Neuronal stem cell (in vitro differentiated cells): ENCODE measurements at regions not wholly inside any gene's neighbourhood (a gene's known extent, or its start where the extent isn't known, plus 50 kb on each side); places are given as distances from the start of the nearest gene placed in this dataset.

Source experiments
- DNase-seq: peaks from one replicate; pipeline ENCODE4 v3.0.0-alpha.2; 2013; ENCODE audit warnings: low spot score
- H2AFZ ChIP-seq: one replicate; pipeline ENCODE4 v1.6.1; 2013; ENCODE audit warnings: mild to moderate bottlenecking, low read length, inconsistent platforms
- H2AK5ac ChIP-seq: 2 replicates; pipeline ENCODE4 v1.6.1; 2013; ENCODE audit warnings: low read depth, mild to moderate bottlenecking, inconsistent platforms, low read length, moderate library complexity, mixed read lengths
- H2BK120ac ChIP-seq: 2 replicates; pipeline ENCODE4 v1.6.1; 2013; ENCODE audit warnings: low read depth, mild to moderate bottlenecking, inconsistent platforms, low read length, moderate library complexity, mixed read lengths
- H2BK12ac ChIP-seq: one replicate; pipeline ENCODE4 v1.6.1; 2013; ENCODE audit warnings: low read length, inconsistent platforms
- H2BK15ac ChIP-seq: 2 replicates; pipeline ENCODE4 v1.6.1; 2013; ENCODE audit warnings: mild to moderate bottlenecking, low read length, inconsistent platforms, mixed read lengths
- H2BK5ac ChIP-seq: one replicate; pipeline ENCODE4 v1.6.1; 2013; ENCODE audit warnings: inconsistent platforms, mild to moderate bottlenecking, low read length, moderate library complexity
- H3K14ac ChIP-seq: one replicate; pipeline ENCODE4 v1.6.1; 2013; ENCODE audit warnings: low read length, inconsistent platforms
- H3K18ac ChIP-seq: 2 replicates; pipeline ENCODE4 v1.6.1; 2013; ENCODE audit warnings: low read length, inconsistent platforms
- H3K23ac ChIP-seq: 2 replicates; pipeline ENCODE4 v1.6.1; 2013; ENCODE audit warnings: low read depth, mild to moderate bottlenecking, mixed read lengths, low read length, inconsistent platforms; ENCODE audit not compliant: poor library complexity
- H3K27ac ChIP-seq: replicated peaks from 3 replicates; pipeline ENCODE4 v1.5.1; 2013; ENCODE audit warnings: low read length, inconsistent platforms
- H3K27me3 ChIP-seq, 3 experiments: 2 replicates each; pipeline ENCODE4 v1.6.1; 2013; ENCODE audit warnings: low read length in 3 of 3, mild to moderate bottlenecking in 2 of 3, inconsistent platforms in 1 of 3, low read depth in 1 of 3, mixed read lengths in 1 of 3, moderate library complexity in 1 of 3; ENCODE audit not compliant: control insufficient read depth in 3 of 3, insufficient read depth in 3 of 3
- H3K36me3 ChIP-seq, 2 donors: replicated peaks in 1 of 2; 2 replicates each; pipeline ENCODE4 v1.6.1; 2013; ENCODE audit warnings: low read length in 2 of 2; ENCODE audit not compliant: control insufficient read depth in 2 of 2, insufficient read depth in 2 of 2
- H3K4ac ChIP-seq: 2 replicates; pipeline ENCODE4 v1.6.1; 2013; ENCODE audit warnings: inconsistent platforms, mild to moderate bottlenecking, low read length, moderate library complexity
- H3K4me1 ChIP-seq, 2 donors: 1 replicate in 1 of 2; 2 replicates in 1 of 2; pipeline ENCODE4 v1.6.1; 2013; ENCODE audit warnings: low read length in 2 of 2, low read depth in 1 of 2; ENCODE audit not compliant: control insufficient read depth in 2 of 2, insufficient read depth in 1 of 2
- H3K4me2 ChIP-seq: one replicate; pipeline ENCODE4 v1.6.1; 2013; ENCODE audit warnings: mild to moderate bottlenecking, low read length, inconsistent platforms; ENCODE audit not compliant: insufficient read depth, poor library complexity, severe bottlenecking
- H3K4me3 ChIP-seq, 2 donors: 2 replicates each; pipeline ENCODE4 v1.5.1; 2013; ENCODE audit warnings: low read length in 2 of 2, mild to moderate bottlenecking in 2 of 2, inconsistent platforms in 1 of 2, moderate library complexity in 1 of 2
- H3K79me1 ChIP-seq: one replicate; pipeline ENCODE4 v1.6.1; 2013; ENCODE audit warnings: low read depth, mild to moderate bottlenecking, inconsistent platforms, low read length, moderate library complexity
- H3K9ac ChIP-seq: one replicate; pipeline ENCODE4 v1.6.1; 2013; ENCODE audit warnings: mild to moderate bottlenecking, low read depth, low read length, inconsistent platforms; ENCODE audit not compliant: poor library complexity
- H3K9me3 ChIP-seq, 2 donors: replicated peaks in 1 of 2; 2 replicates each; pipeline versions ENCODE3 to v1.6.1; 2013; ENCODE audit warnings: low read length in 2 of 2, mild to moderate bottlenecking in 2 of 2, inconsistent platforms in 1 of 2, low read depth in 1 of 2, mixed read lengths in 1 of 2, moderate library complexity in 1 of 2; ENCODE audit not compliant: control insufficient read depth in 2 of 2, insufficient read depth in 1 of 2
- H4K8ac ChIP-seq: one replicate; pipeline ENCODE4 v1.6.1; 2013; ENCODE audit warnings: low read depth, mild to moderate bottlenecking, inconsistent platforms, low read length, moderate library complexity
- H4K91ac ChIP-seq: one replicate; pipeline ENCODE4 v1.6.1; 2013; ENCODE audit warnings: low read length, low read depth, mild to moderate bottlenecking, inconsistent platforms; ENCODE audit not compliant: poor library complexity
- WGBS, 2 donors: extraction: QIAGEN DNeasy Blood & Tissue Kit; methylation state at CpG; one replicate each; pipeline ENCODE4 v1.1.7; 2013; ENCODE audit warnings: missing lambda C conversion rate in 2 of 2, mixed read lengths in 1 of 2; ENCODE audit not compliant: insufficient read length in 2 of 2, insufficient replicate concordance in 1 of 2; ENCODE audit errors: extremely low coverage in 2 of 2; 5-methylcytosine and 5-hydroxymethylcytosine counted together

- no peak overlapping the region for H2BK15ac ChIP-seq
- no CpG with 5 or more reads among the region's 3 CpGs for WGBS, 2 donors
- no peak overlapping the region for H2AK5ac ChIP-seq
- DNase-seq, result no peak
- H4K91ac ChIP-seq, result no peak overlapping the region
- no peak overlapping the region for H3K4ac ChIP-seq
- H2BK12ac ChIP-seq, result no peak overlapping the region
- H4K8ac ChIP-seq, result no peak overlapping the region
- no peak overlapping the region for H3K14ac ChIP-seq
- no peak overlapping the region for H3K18ac ChIP-seq
- H3K4me1 ChIP-seq, result no peaks in the 10 kb centered on the region
- H3K79me1 ChIP-seq, result no peaks in the 10 kb centered on the region
- no peak overlapping the region for H3K27ac ChIP-seq
- H2AFZ ChIP-seq, result peak overlapping the region; percentile 72
- H2BK120ac ChIP-seq, result no peak overlapping the region
- no peaks in the 10 kb centered on the region for H3K27me3 ChIP-seq
- H3K4me3 ChIP-seq, result no peak overlapping the region
- no peaks in the 10 kb centered on the region for H3K9me3 ChIP-seq
- no peak overlapping the region for H2BK5ac ChIP-seq
- H3K9ac ChIP-seq, result no peak overlapping the region
- H3K23ac ChIP-seq, result no peak overlapping the region
- H3K36me3 ChIP-seq, result no peaks in the 10 kb centered on the region
- no peak overlapping the region for H3K4me2 ChIP-seq
Observed at GRCh38 chr14:42047421-42048055, 440.9 kb downstream of the LRFN5 start.

- Histone ChIP-seq H2BK12ac (no peak overlapping the region), H3K23ac (no peak overlapping the region), H4K91ac (no peak overlapping the region), H2BK15ac (no peak overlapping the region), H3K36me3 (no peaks in the 10 kb centered on the region), H3K18ac (no peak overlapping the region), H3K14ac (no peak overlapping the region), H3K9ac (no peak overlapping the region), H4K8ac (no peak overlapping the region), H2BK120ac (no peak overlapping the region), H3K27ac (no peak overlapping the region), H3K9me3 (no peaks in the 10 kb centered on the region), H3K4me3 (no peak overlapping the region), H3K4ac (no peak overlapping the region), H3K27me3 (no peaks in the 10 kb centered on the region), H3K79me1 (no peaks in the 10 kb centered on the region), H2BK5ac (no peak overlapping the region), H3K4me2 (no peak overlapping the region), H2AK5ac (no peak overlapping the region), H3K4me1 (no peaks in the 10 kb centered on the region), H2AFZ (no peak overlapping the region)
- WGBS, 2 donors, result no CpG with 5 or more reads among the region's 3 CpGs
- no peak for DNase-seq
Observed at GRCh38 chr14:42045383-42045782, 438.7 kb downstream of the LRFN5 start.

GRCh38 chr14:42028607-42029006, 421.9 kb downstream of the LRFN5 start:
- H3K4ac ChIP-seq, result no peak overlapping the region
- no peaks in the 10 kb centered on the region for H3K36me3 ChIP-seq
- H3K14ac ChIP-seq, result no peak overlapping the region
- WGBS, 2 donors, result no CpG with 5 or more reads among the region's 2 CpGs
- no peak overlapping the region for H2BK12ac ChIP-seq
- no peak overlapping the region for H4K91ac ChIP-seq
- no peak overlapping the region for H2BK15ac ChIP-seq
- H3K18ac ChIP-seq, result no peak overlapping the region
- H2AK5ac ChIP-seq, result no peak overlapping the region
- no peak overlapping the region for H2BK120ac ChIP-seq
- no peak overlapping the region for H3K4me3 ChIP-seq
- no peak overlapping the region for H3K23ac ChIP-seq
- H3K9me3 ChIP-seq, result no peaks in the 10 kb centered on the region
- no peak for DNase-seq
- H2AFZ ChIP-seq, result no peak overlapping the region
- no peak overlapping the region for H3K9ac ChIP-seq
- H3K79me1 ChIP-seq, result no peaks in the 10 kb centered on the region
- H3K4me2 ChIP-seq, result no peak overlapping the region
- H3K4me1 ChIP-seq, result no peaks in the 10 kb centered on the region
- no peaks in the 10 kb centered on the region for H3K27me3 ChIP-seq
- H3K27ac ChIP-seq, result no peak overlapping the region
- H4K8ac ChIP-seq, result no peak overlapping the region
- H2BK5ac ChIP-seq, result no peak overlapping the region

- no peak overlapping the region for H3K4me3 ChIP-seq
- H3K18ac ChIP-seq, result no peak overlapping the region
- H3K27ac ChIP-seq, result no peak overlapping the region
- H2BK15ac ChIP-seq, result no peak overlapping the region
- DNase-seq, result no peak
- H3K79me1 ChIP-seq, result no peaks in the 10 kb centered on the region
- no peak overlapping the region for H4K8ac ChIP-seq
- H2BK12ac ChIP-seq, result no peak overlapping the region
- no peak overlapping the region for H4K91ac ChIP-seq
- H2AK5ac ChIP-seq, result no peak overlapping the region
- H2AFZ ChIP-seq, result no peak overlapping the region
- no peak overlapping the region for H2BK120ac ChIP-seq
- no peak overlapping the region for H3K4me2 ChIP-seq
- H3K14ac ChIP-seq, result no peak overlapping the region
- no peaks in the 10 kb centered on the region for H3K36me3 ChIP-seq
- H3K23ac ChIP-seq, result no peak overlapping the region
- no peak overlapping the region for H3K9ac ChIP-seq
- no peaks in the 10 kb centered on the region for H3K4me1 ChIP-seq
- no peak overlapping the region for H3K4ac ChIP-seq
- no peak overlapping the region for H2BK5ac ChIP-seq
- no peaks in the 10 kb centered on the region for H3K9me3 ChIP-seq
- H3K27me3 ChIP-seq, result no peaks in the 10 kb centered on the region
- no CpG with 5 or more reads among the region's 3 CpGs for WGBS, 2 donors
Observed at GRCh38 chr14:42027271-42027670, 420.6 kb downstream of the LRFN5 start.
